ENCODE measurements at regions not wholly inside any gene's neighbourhood (a gene's known extent, or its start where the extent isn't known, plus 50 kb on each side); places are given as distances from the start of the nearest gene placed in this dataset.
"Not testable (repeated sequence)": the region's sequence is repeated elsewhere in the genome, so short reads cannot be mapped to it uniquely, and the experiment has no call there.

DNA sequence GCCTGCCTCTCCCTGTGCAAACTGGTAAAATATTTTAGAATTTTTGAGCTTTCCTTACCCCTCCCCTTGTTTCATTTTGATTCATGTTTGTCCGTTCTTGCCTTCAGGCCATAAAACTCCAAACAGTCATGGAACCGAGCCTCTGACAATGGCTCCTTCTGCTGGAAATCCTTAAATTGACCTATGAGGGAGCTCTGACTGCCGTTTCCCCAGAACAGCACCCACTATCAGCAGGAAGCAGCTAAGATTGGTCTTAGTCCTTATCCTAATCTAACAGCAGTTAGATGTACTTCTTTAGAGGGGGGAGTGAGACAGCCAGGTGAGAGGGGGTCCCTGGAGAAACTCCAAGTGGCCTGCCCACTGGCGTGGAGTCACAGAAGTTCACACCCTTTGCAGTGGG, 106.7 kb downstream of the FAM174A start:
- DNase-seq, result no peak

DNA sequence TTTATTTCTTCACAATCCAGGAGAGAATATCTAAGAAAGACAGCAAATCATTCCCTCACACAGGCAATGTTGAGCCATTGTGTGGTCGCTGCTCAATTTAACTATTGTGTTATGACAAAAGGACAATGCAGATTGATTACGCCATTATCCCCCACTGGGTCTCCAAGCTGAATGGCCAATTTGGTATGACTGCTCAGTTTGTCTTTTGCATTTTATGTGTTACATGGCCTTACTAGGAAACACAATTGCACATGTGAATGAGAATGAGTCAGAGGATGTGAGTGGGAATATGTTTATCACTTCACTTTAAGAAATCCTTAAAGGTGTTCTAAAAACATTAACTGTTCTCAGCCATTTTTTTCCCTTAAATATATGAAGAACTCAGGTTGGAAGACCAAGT, 108.3 kb downstream of the FAM174A start:
- no peak for DNase-seq

DNA sequence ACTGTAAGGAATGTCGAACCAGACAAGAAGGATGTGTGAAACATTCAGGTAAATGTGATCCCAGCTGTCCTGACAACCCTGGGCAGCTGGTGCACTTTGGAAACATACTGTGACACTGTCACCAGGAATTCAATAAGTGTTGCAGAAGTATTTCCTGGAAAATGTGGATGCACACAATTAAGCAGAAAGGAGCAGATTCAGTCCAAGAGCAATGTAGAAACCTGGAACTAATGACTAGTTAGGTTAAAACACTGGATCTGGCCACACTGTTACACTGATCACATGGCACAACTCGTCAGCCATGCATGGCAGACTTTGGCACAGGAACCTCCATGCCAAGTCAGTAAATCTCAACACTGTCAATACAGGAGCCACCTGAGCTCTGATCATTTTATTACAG, 109.0 kb downstream of the FAM174A start:
- no peak for DNase-seq

DNA sequence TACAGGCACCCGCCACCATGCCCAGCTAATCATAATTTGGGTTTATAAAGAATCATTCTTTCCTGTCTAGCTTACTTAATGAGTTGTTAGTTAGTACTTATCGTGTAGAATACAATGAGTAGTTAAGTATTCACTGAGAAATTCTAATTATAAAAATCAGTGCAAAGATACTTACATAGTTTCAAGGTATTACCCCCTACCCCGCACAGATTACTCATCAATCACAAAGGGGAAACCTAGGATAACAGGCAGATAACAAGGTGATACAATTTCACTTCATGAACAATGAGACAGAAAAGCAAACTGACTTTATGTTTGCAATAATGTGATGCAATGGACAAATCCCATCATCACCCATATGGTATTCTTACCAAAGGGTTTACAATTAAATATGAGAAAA, 109.6 kb downstream of the FAM174A start:
- DNase-seq, result no peak

DNA sequence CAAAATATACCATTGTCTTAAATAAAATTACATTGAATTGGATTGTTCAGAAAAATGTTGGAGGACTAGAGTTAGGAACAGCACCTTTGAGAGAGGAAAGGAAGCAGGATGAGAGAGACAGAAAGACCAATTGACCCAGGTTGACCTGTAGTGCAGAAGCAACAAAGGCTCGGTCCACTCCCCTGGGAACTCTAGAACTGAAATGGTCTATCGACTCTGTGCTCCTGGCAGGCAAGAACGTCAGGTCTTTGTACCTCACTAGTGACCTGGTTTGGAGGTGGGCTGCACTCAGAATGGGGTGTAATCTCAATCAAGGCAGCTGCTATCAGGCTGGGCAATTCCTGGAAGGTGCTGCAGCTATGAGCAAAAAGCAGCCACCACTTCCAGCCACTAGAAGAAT, 110.8 kb downstream of the FAM174A start:
- no peak for DNase-seq

DNA sequence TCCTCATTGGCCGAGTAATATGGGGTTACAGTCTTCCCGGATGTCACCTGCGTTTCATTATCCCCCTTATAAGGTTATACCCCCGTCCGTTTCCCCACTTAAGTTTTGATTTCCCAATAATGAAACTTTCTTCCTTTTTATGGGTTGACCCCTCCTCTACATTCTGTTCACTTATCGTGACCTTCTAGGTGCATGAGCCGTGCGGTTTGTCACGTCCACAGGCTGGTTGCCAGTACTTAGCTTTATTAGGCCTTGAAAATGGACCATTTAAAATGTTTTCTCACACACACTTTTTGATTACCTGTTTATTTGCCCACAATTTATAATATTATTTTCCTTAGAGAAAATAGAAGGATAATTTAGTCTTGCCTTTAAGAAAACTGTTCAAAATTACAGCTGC, 111.5 kb downstream of the FAM174A start:
- no peak for DNase-seq

DNA sequence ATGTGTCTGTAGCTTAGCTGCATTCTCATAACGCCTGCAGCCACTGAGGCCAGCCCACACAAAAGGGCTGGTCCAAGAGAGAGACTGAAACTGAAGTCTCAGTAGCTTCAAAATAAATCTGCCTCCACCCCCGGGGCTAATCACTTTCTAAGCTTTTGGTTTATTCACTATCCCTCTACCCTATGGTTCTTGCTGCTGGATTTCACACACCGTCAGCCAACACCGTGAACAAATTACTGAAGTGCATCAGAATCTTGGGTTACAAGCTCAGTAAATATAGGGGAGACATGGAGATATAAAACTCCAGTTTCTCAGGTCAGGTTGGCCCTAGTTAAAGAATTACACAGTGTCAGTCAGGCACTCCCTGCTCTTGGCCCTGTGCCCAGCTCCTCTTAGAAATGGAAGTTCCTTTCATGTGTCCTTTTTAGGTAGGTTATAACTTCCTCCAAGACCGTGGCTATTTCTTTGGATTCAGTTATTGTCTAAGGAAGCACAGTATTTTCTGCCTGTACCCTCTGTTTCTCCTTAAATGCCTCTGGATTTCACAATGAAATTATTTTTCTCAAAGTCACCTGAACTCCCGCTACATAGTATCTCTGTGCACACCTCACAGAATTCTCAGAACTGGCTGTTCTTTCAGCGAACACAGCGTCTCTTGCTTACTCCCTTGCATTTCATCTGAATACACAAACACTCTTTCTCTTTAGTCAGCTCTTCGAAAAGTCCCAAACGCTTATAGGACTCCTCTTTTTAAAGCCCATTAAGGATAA, 112.5 kb downstream of the FAM174A start:
- peak; percentile 11 for DNase-seq

DNA sequence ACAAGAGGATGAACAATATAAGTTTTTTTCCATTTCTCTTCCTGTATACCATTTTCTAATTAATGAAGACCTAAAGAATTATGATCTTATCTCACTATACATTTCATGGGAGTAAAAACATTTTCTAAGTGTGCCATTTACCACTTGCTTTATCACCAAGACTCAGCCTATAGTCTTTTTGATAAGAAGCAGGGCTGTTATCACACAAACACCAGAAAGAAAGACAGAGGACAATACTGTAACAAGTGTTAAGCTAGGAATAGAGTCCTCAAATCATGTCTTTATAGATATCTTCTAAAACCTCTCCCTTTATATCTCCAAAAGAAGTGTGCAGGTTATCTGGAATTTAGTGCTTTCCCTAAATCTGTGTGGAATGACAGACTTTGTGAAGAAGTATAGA, 119.7 kb downstream of the FAM174A start:
- DNase-seq, result no peak

DNA sequence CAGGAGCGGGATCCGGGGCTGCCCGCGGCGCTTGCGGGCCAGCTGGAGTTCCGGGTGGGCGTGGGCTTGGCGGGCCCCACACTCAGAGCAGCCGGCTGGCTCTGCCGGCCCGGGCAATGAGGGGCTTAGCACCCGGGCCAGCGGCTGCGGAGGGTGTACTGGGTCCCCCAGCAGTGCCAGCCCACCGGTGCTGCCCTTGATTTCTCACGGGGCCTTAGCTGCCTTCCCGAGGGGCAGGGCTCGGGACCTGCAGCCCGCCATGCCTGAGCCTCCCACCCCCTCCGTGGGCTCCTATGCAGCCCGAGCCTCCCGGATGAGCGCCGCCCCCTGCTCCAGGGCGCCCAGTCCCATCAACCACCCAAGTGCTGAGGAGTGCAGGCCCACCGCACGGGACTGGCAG, 121.6 kb downstream of the FAM174A start:
- not testable (repeated sequence) for DNase-seq

DNA sequence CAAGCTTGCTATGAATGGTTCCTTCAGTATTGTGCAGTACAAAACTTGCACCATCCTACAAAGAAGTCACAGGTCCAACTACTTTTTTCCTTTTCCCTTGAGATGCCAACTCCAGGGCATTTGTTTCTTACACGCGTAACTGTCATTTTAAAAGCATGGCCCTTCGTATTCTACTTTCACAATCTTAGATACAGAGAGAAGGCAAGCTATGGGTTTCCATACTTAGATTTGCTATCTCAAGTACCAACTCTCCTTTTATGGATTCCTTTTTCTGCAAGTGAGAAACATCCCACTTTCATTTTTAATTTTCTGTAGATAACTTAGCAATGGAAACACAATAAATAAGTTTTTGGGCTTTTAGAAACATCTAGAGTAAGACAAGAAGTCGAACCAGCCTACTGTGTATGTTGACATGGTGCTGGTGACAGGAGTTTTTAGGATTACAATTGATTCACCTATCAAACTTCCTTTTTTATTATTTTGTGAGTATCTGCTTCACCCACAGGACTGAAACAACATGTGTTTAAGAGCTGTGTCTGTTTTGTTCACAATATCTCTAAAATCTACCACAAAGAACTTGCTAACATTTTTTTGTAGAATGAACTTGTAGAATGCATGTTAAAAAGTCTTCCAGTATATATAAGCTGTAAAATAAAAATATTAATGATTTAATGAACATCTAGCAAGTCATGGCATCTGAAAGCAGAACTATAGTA, 124.1 kb downstream of the FAM174A start:
- DNase-seq, result no peak

DNA sequence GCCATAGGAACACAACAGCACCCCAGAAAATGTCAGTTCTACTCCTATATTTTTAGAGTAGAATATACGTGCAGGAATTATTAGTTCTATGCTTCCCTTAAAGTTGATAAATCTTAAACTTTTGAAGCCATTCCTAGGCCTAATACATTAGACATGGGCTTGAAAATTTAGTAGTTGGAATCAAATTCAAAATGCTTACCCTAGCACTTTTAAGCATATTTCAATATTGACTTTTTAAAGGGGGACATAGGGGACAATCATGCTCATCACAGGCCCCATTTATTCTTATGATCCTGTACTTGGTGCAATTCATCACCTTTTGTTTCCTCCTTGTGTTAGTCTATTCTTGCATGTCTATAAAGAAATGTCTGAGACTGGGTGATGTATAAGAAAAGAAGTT, 129.0 kb downstream of the FAM174A start:
- DNase-seq, result no peak

DNA sequence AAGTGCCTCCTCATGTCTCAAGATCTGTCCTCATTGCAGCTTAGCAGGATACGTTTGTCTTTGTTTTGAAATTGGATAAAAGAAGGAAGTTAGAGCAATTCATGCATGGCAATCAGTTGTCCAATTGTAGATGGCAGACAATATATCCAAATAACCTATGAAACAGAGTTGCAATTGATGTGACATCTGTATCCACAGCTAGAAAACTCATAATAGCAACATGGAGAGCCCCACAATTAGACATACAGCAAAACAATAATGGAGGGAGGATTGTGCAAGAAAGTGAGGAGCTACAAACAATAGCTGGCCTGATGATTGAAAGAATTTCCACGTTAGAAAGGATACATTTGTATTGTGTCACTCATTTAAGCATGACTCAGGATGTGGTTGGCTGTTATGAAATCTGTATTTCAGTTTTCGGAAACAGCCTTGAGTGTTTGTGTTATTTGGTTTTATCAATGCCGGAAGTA, 132.0 kb downstream of the FAM174A start:
- DNase-seq, result no peak

DNA sequence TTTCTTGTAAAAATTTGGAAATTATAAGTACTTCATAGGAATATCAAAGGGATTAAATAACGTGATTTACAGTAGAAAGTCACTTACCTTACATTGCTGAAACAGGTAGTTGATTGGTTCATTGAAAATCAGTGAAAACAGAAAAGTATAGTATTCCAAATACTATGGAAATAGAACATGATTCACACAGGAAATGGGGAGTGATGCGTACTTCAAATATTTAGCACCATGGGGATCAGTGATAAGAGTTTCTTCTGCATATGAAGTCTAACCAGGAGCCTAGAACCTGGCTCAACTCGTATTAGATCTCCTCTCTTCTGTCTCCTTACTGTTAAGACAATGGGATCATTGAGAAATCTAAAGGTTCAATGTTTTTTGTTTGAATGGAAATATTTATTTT, 133.3 kb downstream of the FAM174A start:
- DNase-seq, result no peak

DNA sequence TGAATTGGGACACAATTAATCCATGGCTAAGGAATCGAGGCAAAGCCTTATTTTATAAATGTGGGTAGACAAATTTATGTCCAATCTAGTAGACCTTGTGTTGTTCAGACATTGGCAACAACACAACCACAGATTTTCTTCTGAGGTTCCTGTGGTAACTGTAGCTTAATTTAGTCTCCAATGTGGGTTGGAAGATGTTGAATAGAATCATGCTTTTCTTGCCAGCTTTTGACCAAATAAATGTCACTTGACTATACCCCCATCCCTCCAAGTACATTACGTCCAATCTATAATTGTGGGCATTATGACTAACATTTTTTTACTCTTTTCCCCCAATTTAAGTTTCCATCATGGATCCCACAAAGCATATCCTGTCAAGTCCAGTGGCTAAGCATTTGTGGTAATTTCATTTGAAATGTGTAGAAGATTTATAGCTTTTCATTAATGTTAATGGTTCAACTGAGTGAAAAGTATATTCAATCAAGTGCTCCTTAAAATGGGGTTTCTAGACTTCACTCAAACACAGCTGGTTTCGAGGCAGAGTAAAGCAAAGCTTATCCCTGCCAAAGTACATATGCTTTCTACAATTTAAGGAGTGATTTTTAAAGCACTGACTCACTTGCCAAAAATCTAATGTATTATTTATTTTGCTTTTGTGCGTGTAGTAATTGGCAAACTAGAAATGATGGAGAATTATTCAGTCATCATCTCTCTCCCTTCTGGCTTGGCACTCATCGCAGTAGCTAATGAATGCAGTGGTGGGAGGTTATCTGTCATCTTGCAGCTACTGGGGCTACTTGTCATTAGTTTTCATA, 141.8 kb downstream of the FAM174A start:
- peak; percentile 58 for DNase-seq

DNA sequence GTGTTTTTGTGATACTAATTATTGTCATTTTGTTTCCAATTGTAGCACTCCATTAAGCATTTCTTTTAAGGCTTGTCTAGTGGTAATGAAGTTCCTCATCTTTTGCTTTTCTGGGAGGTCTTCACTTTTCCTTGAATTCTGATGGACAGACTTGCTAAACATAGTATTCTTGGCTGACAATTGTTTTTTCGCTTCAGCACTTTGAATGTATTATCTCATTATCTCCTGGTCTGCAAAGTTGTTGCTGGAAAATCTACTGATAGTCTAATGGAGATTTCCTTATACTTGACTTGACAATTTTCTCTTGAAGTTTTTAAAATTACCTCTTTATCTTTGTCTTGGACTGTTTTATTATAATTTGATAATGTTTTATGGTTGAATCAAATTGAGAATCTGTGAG, 147.5 kb downstream of the FAM174A start:
- no peak for DNase-seq

DNA sequence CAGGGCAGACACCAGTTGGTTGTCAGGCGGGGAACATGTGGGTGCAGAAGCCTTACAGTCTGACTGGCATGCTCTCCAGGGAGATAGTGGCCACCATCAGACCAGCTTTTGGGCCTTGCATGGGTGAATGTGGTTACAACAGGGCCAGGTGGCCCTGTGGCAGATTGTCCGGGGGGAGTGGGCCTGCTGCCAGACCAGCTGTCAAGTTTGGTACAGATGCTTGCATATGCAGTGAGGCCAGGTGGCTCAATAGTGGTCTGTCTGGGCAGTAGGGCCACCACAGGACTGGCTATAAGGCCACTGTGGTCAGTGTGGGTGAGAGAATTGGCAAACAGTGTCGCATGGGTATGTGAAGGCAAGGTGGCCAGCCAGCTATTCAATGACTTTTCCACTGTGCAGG, 148.7 kb downstream of the FAM174A start:
- no peak for DNase-seq

DNA sequence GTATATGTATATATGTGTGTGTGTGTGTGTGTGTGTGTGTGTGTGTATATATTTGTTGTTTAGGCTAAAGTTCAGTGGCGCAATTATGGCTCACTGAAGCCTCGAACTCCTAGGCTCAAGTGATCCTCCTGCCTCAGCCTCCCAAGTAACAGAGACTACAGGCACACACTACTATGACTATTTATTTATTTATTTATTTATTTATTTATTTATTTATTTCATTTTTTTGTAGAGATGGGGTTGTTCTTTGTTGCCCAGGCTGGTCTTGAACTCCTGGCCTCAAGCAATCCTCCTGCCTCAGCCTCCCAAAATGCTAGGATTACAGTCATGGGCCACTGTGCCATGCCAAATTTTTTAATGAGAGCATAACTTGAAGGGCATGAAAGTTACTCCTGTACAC, 149.9 kb downstream of the FAM174A start:
- DNase-seq, result not testable (repeated sequence)

DNA sequence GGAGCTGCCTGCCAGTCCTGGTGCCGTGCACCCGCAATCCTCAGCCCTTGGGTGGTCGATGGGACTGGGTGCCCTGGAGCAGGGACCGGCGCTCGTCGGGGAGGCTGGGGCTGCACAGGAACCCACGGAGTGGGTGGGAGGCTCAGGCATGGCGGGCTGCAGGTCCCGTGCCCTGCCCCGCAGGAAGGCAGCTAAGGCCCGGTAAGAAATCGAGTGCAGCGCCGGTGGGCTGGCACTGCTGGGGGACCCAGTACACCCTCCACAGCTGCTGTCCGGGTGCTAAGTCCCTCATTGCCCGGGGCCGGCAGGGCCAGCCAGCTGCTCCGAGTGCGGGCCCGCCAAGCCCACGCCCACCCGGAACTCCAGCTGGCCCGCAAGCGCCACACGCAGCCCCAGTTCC, 153.7 kb downstream of the FAM174A start:
- not testable (repeated sequence) for DNase-seq

DNA sequence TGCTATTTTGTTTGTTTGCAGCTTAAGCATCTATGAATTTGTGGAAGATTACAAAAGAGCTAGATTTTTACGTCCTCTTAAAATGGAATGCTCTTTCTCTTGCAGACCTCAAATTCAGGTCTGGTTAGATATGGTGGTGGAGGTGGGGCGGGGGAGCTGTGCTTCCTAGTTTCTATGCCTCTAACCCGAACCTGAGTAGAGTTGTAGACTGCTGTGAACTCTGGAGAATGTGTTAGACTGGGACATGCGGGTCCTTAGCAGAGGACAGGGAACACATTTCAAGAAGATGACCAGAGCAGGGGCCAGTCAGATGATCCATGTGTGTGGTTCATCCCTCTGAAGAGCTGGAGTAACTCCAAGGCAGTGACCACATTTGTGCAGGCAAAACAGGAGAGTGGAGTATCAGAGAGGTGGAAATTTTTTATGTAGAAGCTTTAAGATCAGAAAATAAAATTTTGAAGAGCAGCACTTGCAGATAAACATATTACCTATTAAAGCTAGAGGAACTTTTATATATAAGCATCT, 154.9 kb downstream of the FAM174A start:
- DNase-seq, result no peak

DNA sequence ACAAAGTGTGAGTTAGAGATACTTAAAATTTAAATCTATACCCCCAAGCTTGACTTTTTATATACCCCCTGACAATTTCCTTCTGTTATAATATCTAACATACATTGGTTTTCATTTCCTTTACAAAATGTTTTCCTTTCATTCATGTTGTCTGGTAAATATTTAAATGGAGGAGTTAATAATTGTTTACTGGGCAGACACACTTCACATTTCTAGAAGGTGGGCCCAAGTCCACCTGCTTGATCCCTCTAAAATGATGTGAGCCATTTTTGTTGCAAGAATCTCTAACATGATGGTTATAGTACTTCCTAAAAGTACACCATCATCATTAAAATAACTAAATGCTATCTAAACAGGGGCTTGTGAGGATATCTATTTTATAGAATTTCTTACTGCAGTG, 155.9 kb downstream of the FAM174A start:
- DNase-seq, result no peak

DNA sequence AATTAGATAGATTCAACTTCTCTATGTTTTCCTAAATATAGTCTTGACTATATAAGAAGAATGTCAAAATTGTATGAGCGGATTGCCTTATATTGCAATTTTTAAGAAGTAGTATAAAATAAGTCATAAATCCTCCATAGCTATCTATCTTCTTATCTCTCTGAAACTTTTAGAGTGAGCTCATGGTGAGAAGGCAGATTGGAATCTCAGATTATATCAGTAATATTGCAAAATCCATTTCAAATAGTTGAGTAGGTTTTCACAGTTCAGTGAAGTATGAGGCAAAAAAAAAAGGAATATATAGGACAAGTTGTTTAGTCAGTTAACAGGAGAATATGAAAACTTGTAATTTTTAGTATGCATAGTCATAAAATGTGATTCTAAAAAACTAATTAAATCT, 156.4 kb downstream of the FAM174A start:
- DNase-seq, result no peak

DNA sequence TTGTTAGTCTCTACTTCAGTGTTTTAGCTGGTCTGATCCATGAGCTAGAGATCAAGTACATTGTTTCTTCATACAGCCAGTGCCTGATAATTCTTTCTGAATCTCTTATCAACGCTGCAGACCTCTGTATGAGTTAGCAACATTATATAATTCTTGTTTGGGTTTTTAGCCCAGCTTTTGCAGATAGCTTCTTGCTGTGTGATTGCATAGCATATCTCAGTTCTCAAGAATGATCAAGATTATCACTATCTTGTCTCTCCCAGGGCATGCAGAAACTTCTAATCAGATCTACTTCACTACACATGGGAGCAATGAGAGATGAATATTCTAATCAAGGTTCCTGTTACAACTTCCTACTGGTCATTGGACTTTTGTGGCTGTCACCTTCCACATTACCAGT, 158.3 kb downstream of the FAM174A start:
- no peak for DNase-seq

DNA sequence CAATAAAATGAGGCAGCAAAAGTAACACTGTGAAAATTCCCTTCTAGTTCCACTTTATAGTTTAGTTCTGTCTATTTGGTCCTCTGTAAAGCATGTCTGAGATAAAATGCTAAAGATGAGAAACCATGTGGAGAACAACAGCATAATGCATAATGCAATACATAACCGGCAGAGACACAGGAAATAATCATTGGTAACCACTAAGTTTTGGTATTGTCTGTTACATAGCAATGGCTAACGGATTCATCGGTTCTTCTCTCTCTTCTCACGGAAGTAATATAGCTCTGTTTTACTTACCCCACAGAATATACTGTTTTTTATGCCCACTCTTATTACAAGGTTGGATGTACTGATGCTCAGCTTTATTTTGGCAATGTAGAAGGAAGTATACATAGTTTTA, 158.9 kb downstream of the FAM174A start:
- no peak for DNase-seq
